HG03066 (cell line): ENCODE measurements at regions not wholly inside any gene's neighbourhood (a gene's known extent, or its start where the extent isn't known, plus 50 kb on each side); places are given as distances from the start of the nearest gene placed in this dataset.
"Not testable (repeated sequence)": the region's sequence is repeated elsewhere in the genome, so short reads cannot be mapped to it uniquely, and the experiment has no call there.

Experiments
- ATAC-seq: cut with Tn5 transposase; IDR thresholded peaks from one replicate; pipeline ENCODE4 v1.9.1; 2021; ENCODE audit warnings: low read depth; ENCODE audit not compliant: unreplicated experiment

DNA sequence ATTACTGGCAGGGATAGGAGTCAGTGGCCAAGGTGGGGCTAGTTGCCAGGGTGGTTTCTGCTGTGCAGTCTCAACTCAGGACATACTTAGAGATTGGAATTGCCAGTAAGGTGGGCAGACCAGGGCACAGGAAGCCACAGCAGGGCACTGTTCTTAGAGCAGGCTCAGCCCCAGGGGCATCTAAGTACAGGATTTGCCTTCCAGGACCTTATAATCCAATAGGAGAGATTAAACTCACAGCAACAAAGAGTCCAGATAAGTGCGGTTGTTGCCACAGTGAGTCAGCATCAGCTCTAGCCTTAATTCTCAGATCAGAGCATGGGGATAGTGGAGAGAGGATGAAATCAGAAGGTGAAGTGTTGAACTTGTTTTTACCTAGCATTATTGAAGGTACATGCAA is 265.8 kb upstream of the TRPC7 start:
- ATAC-seq, result no peak

- ATAC-seq, result no peak
Observed at GRCh38 chr5:136629125-136629792, 263.9 kb upstream of the TRPC7 start.

GRCh38 chr5:136626531-136626930 is 261.2 kb upstream of the TRPC7 start:
- no peak for ATAC-seq

- no peak for ATAC-seq
Observed at GRCh38 chr5:136622747-136623146, 257.4 kb upstream of the TRPC7 start.

GRCh38 chr5:136621743-136622142 is 256.4 kb upstream of the TRPC7 start:
- no peak for ATAC-seq

DNA sequence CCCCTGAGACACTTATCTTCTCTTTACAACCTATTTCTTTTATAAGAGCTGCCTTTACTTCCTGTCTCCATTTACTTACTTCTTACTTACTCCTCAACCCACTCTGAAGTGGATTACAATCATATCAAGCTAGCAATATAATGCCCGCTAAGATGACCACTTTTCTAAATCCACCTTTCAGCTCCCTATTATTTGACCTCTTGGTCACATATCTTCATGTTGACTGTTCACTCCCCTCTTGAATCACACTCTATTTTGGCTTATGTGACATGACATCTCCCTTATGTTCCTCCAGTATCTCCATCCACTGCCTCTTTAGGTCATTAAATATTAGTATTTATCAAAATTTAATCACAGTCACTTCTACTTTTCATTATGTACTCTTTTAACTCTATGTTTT is 255.3 kb upstream of the TRPC7 start:
- ATAC-seq, result no peak

- no peak for ATAC-seq
Observed at GRCh38 chr5:136620016-136620419, 254.7 kb upstream of the TRPC7 start.

DNA sequence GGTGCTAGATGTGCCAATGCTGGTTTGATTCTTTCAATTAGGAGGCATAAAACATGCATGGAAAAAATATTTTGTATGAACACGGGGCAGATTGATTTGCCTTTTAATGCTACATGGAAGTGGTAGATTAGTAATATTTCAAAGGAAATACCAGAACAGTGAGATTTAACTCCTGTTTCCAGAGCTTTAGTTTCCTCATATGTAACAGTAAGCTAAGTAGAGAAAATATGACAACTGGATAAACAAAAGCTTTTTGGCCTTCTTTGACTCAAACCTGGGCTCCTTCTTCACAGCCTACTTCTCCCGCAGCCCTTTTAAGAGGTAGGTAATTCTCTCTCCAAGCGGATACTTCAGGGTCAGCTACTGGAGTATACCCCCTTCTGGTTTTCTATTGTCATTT is 254.2 kb upstream of the TRPC7 start:
- no peak for ATAC-seq

DNA sequence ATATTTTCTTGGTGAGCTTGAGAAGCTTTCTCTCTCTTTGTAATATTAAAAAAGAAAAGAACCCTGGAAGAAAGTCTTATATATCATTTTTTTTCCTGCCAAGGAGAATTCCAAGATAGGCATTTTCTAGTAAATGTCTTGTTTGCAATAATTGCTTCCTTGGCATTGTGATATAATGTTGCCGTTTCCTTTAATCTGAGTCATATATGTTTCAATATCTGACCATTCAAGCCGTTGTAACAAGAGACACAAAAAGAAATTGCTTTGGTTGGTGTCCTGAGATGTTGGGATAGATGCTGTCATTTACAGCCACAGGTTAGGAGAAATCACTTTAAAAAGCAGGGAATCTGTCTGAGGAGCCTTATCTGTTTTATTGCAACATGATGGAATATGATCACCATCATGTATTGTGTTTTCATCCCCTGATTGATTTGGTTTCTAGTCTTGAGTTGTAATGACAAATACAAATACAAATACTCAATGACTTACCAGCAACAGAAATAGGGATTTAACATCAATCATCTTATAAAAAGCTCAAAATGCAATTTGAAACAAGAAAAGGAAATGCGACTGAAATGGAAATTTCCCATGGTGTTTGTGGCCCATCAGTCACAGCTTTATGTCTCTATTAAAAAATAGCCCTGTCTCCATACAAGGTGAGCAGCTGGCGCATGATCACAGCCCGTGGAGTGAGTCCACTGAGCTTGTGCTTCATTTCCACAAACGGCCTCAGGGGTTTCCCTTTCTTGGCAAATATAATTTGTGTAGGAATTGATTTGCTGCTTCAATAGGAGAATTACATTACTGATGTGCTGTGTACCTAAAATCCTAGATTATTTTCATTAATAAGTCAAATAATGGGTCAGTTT is 250.1 kb upstream of the TRPC7 start:
- no peak for ATAC-seq

DNA sequence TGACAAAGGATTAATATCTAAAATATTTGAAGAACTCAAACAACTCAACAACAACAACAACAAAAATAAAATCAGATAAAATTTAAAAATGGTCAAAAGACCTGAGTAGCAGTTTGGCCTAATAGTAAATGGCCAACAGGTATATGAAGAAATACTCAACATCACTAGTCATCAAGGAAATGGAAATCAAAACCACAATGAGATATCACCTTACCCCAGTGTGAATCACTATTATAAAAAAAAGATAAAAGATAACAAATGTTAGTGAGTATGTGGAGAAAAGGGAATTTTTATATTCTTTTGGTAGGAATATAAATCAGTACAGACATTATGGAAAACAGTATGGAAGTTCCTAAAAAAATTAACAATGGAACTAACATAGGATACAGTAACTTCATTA is 247.9 kb upstream of the TRPC7 start:
- no peak for ATAC-seq

DNA sequence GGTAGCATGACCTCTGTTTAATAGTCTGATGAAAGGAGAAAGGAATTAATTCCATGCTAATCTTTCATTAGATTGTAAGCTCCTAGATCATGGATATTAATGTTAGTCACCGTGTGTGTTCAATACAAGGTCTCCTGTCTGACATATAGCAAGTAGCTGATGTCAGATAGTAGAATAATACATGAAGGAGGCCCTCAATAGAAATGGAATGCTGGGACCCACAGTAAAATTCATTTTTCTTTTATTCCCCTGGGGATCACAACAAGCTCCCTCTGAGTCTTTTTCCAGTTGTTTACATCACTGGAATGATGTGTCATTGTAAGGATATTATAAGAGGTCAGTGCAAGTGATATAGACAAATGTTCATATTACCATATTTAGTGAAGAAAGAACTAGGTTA is 240.3 kb upstream of the TRPC7 start:
- no peak for ATAC-seq

- ATAC-seq, result no peak
Observed at GRCh38 chr5:136600306-136600705, 235.0 kb upstream of the TRPC7 start.

DNA sequence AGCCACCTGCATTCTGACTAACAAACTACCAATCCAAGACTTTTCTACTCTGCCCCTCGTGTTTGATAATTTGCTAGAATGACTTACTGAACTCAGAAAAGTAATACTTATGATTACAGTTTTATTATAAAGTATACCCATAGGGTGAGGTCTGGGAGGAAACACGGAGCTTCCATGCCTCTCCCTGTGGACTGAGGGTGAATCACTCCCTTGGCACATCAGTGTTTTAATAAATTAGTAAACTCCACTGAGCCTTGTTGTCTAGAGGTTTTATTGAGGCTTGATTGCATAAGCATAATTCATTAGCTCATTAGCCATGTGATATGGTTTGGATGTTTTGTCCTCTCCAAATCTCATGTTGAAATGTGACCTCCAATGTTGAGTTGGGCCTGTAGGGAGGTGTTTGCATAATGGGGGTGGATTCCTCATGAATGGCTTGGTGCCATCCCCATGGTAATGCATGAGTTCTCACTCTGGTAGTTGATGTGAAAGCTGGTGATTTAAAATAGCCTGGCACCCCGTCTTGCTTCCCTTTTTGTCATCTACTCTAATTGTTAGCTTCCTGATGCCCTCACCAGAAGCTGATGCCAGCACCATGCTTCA is 233.6 kb upstream of the TRPC7 start:
- ATAC-seq, result no peak

DNA sequence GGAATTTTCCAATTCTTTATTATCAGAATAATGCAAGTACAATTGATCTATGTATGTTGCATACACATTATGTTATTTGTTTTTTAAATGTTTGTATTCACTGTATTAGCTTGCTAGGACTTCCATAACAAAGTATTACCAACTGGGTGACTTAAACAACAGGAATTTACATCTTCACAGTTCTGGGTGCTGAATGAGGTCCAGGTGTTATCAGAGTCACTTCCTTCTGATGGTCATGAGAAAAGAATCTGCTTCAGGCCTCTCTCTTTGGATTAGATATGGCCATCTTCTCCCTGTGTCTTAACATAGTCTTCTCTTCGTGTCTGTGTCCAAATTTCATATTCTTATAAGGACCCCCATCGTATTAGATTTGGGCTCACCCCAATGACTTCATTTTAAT is 229.1 kb upstream of the TRPC7 start:
- no peak for ATAC-seq

DNA sequence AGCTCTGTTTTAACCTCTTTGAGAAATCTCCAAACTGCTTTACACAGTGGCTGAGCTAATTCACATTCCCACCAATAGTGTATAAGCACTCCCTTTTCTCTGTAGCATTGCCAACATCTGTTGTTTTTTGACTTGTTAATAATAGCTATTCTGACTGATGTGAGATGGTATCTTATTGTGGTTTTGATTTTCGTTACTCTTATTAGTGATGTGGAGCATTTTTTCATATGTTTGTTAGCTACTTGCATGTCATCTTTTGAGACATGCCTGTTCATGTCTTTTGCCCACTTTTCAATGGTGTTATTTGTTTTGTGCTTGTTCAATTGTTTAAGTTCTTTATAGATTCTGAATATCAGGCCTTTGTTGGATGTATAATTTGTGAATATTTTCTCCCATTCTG is 225.2 kb upstream of the TRPC7 start:
- no peak for ATAC-seq

DNA sequence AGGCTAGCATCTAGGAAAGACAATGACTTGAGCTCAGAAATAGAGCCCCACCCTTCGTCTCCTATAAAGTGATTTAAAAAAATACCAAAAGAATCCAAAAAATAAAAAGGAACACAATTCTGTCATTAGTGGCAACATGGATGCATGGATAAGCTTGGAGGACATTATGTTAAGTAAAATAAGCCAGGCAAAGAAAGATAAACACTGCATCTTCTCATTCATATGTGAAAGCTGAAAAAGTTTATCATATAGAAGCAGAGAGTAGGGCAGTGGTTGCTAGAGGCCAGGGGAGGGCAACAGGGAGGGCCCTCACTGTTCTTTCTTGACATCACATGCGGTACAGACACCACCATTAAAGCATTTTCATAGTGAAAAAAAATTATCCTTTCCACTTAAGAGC is 220.9 kb upstream of the TRPC7 start:
- no peak for ATAC-seq

DNA sequence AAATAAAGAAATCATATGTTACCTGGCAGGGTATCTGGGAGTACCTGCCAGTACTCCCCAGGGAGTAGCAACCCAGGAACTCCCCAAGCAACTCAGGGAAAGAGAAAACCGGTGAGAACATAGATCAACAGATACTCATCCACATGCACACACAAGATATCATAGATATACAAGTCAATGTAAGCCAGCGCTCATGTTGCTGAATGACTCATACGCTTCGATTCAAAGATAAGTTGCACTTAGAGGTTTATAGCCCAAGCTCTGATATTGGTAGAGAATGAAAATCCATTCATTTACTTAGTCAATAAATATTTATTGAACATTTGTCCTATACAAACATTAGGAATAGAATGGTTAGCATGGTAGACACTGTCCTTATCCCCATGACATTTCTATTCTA is 219.1 kb upstream of the TRPC7 start:
- no peak for ATAC-seq

GRCh38 chr5:136579238-136579637 is 213.9 kb upstream of the TRPC7 start:
- ATAC-seq, result no peak

DNA sequence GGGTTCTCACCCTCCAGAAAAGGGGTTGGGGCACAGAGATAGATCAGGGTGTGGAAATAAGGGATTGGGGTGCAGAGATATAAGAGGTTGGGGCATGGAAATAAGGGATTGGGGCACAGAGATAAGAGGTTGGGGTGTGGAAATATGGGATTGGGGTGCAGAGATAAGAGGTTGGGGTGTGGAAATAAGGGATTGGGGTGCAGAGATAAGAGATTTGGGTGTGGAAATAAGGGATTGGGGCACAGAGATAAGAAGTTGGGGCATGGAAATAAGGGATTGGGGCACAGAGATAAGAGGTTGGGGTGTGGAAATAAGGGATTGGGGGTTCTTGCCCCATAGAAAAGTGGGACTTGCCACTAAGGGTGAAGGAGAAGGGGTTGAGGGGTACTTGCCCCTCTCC is 204.5 kb upstream of the TRPC7 start:
- not testable (repeated sequence) for ATAC-seq

GRCh38 chr5:136565457-136565856 is 200.1 kb upstream of the TRPC7 start:
- ATAC-seq, result not testable (repeated sequence)

DNA sequence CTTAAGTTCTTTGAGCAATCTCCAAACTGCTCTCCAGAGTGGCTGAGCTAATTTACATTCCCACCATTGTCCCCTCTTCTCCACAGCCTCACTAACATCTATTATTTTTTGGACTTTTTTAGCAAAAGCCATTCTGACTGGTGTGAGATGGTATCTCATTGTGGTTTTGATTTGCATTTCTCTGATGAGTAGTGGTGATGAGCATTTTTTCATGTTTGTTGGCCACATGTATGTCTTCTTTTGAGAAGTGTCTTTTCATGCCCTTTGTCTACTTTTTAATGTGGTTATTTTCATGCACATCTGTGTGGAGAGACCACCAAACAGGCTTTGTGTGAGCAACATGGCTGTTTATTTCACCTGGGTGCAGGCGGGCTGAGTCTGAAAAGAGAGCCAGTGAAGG is 199.7 kb upstream of the TRPC7 start:
- ATAC-seq, result not testable (repeated sequence)

DNA sequence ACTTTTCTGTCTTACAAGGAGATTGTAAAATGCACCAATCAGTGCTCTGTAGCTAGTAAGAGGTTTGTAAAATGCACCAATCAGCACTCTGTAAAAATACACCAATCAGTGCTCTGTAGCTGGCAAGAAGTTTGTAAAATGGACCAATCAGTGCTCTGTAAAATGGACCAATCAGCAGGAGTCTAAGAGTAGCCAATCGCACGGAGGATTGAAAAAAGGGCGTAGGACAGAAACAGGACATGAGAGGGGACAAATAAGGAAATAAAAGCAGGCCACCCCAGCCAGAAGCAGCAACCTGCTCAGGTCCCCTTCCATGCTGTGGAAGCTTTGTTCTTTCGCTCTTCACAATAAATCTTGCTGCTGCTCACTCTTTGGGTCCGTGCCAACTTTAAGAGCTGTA is 199.1 kb upstream of the TRPC7 start:
- not testable (repeated sequence) for ATAC-seq
